Large intestine (tissue), 3 donors: ENCODE measurements at regions not wholly inside any gene's neighbourhood (a gene's known extent, or its start where the extent isn't known, plus 50 kb on each side); places are given as distances from the start of the nearest gene placed in this dataset.
A peak's percentile ranks its signal among the peaks of the same experiment; 100 is the strongest.
"Not testable (repeated sequence)": the region's sequence is repeated elsewhere in the genome, so short reads cannot be mapped to it uniquely, and the experiment has no call there.

Experiments used
- DNase-seq, 2 donors: peaks; one replicate each; pipeline versions ENCODE4 v3.0.0 to v3.0.0-alpha.2; 2013
- H3K27ac ChIP-seq: one replicate; pipeline ENCODE4 v1.5.1; 2013; ENCODE audit warnings: low read length
- H3K27me3 ChIP-seq: 2 replicates; pipeline ENCODE4 v1.6.1; 2013; ENCODE audit warnings: low read length; ENCODE audit not compliant: control insufficient read depth, insufficient read depth
- H3K36me3 ChIP-seq: 2 replicates; pipeline ENCODE4 v1.6.1; 2013; ENCODE audit warnings: low read length; ENCODE audit not compliant: control insufficient read depth, insufficient read depth
- H3K4me1 ChIP-seq: one replicate; pipeline ENCODE4 v1.6.1; 2013; ENCODE audit warnings: low read length; ENCODE audit not compliant: control insufficient read depth, insufficient read depth
- H3K4me3 ChIP-seq: one replicate; pipeline ENCODE4 v1.5.1; 2013; ENCODE audit warnings: low read length
- H3K9me3 ChIP-seq: one replicate; pipeline ENCODE4 v1.6.1; 2013; ENCODE audit warnings: mild to moderate bottlenecking, low read depth, low read length, moderate library complexity; ENCODE audit not compliant: control insufficient read depth
- WGBS: methylation state at CpG from one replicate; pipeline ENCODE4 v1.1.5; 2013; ENCODE audit warnings: low lambda C conversion rate; ENCODE audit not compliant: insufficient coverage; 5-methylcytosine and 5-hydroxymethylcytosine counted together

GRCh38 chr13:55106509-55106908 is 2034.2 kb upstream of the PRR20A start:
- no peaks in the 10 kb centered on the region for H3K4me1 ChIP-seq
- H3K9me3 ChIP-seq: no peaks in the 10 kb centered on the region
- no peak overlapping the region for H3K27ac ChIP-seq
- DNase-seq: no peak
- no peak overlapping the region for H3K4me3 ChIP-seq
- H3K27me3 ChIP-seq: no peaks in the 10 kb centered on the region
- WGBS: no CpG with 5 or more reads among the region's 1 CpG
- no peaks in the 10 kb centered on the region for H3K36me3 ChIP-seq

GRCh38 chr13:55120631-55121030 is 2020.1 kb upstream of the PRR20A start:
- H3K9me3 ChIP-seq: no peaks in the 10 kb centered on the region
- no peaks in the 10 kb centered on the region for H3K36me3 ChIP-seq
- no peak overlapping the region for H3K4me3 ChIP-seq
- no peak overlapping the region for H3K27ac ChIP-seq
- DNase-seq: no peak
- H3K27me3 ChIP-seq: no peaks in the 10 kb centered on the region
- H3K4me1 ChIP-seq: no peaks in the 10 kb centered on the region

GRCh38 chr13:55155046-55155445 is 1985.7 kb upstream of the PRR20A start:
- H3K36me3 ChIP-seq: no peaks in the 10 kb centered on the region
- H3K4me1 ChIP-seq: no peaks in the 10 kb centered on the region
- no CpG with 5 or more reads among the region's 1 CpG for WGBS
- H3K4me3 ChIP-seq: no peak overlapping the region
- H3K27ac ChIP-seq: no peak overlapping the region
- H3K9me3 ChIP-seq: no peaks in the 10 kb centered on the region
- no peak for DNase-seq
- no peaks in the 10 kb centered on the region for H3K27me3 ChIP-seq

- WGBS: 40% methylated on average over 1 of the region's 4 CpGs
Measured at GRCh38 chr13:55159765-55160164, 1981.0 kb upstream of the PRR20A start.

GRCh38 chr13:55160867-55161266 is 1979.9 kb upstream of the PRR20A start:
- H3K36me3 ChIP-seq: no peaks in the 10 kb centered on the region
- DNase-seq: no peak
- no peaks in the 10 kb centered on the region for H3K27me3 ChIP-seq
- H3K4me1 ChIP-seq: no peaks in the 10 kb centered on the region
- no peak overlapping the region for H3K4me3 ChIP-seq
- 60% methylated on average over 1 of the region's 3 CpGs for WGBS
- no peaks in the 10 kb centered on the region for H3K9me3 ChIP-seq
- no peak overlapping the region for H3K27ac ChIP-seq

More at GRCh38 chr13:55159765-55160164, 1981.0 kb upstream of the PRR20A start:
- Histone ChIP-seq H3K4me3 (no peak overlapping the region), H3K27ac (no peak overlapping the region), H3K9me3 (no peaks in the 10 kb centered on the region), H3K4me1 (no peaks in the 10 kb centered on the region), H3K36me3 (no peaks in the 10 kb centered on the region), H3K27me3 (no peaks in the 10 kb centered on the region)
- no peak for DNase-seq

- H3K4me3 ChIP-seq, H3K36me3 ChIP-seq, H3K27me3 ChIP-seq, H3K4me1 ChIP-seq, H3K27ac ChIP-seq, DNase-seq, H3K9me3 ChIP-seq: not testable (repeated sequence)
- no CpG with 5 or more reads among the region's 1 CpG for WGBS
Measured at GRCh38 chr13:55178582-55178981, 1962.1 kb upstream of the PRR20A start.

- DNase-seq: no peak
- Histone ChIP-seq H3K9me3 (no peaks in the 10 kb centered on the region), H3K36me3 (no peaks in the 10 kb centered on the region), H3K4me1 (no peaks in the 10 kb centered on the region), H3K27me3 (no peaks in the 10 kb centered on the region), H3K4me3 (no peak overlapping the region), H3K27ac (no peak overlapping the region)
- WGBS: 80% methylated on average over 1 of the region's 2 CpGs
Measured at GRCh38 chr13:55190996-55191395, 1949.7 kb upstream of the PRR20A start.

- Histone ChIP-seq H3K4me3 (no peak overlapping the region), H3K27me3 (no peaks in the 10 kb centered on the region), H3K4me1 (no peaks in the 10 kb centered on the region), H3K36me3 (no peaks in the 10 kb centered on the region), H3K9me3 (no peaks in the 10 kb centered on the region), H3K27ac (no peak overlapping the region)
- DNase-seq: peak; percentile 0 to 1
Measured at GRCh38 chr13:55199134-55199533, 1941.6 kb upstream of the PRR20A start.

GRCh38 chr13:55214841-55215345 is 1925.8 kb upstream of the PRR20A start:
- DNase-seq: no peak
- no peaks in the 10 kb centered on the region for H3K27me3 ChIP-seq
- no peak overlapping the region for H3K27ac ChIP-seq
- no peaks in the 10 kb centered on the region for H3K4me1 ChIP-seq
- no peaks in the 10 kb centered on the region for H3K36me3 ChIP-seq
- no peak overlapping the region for H3K4me3 ChIP-seq
- no peaks in the 10 kb centered on the region for H3K9me3 ChIP-seq

GRCh38 chr13:55219538-55219937 is 1921.2 kb upstream of the PRR20A start:
- Histone ChIP-seq H3K4me1 (no peaks in the 10 kb centered on the region), H3K27ac (no peak overlapping the region), H3K27me3 (no peaks in the 10 kb centered on the region), H3K4me3 (no peak overlapping the region), H3K36me3 (no peaks in the 10 kb centered on the region), H3K9me3 (no peaks in the 10 kb centered on the region)
- no peak for DNase-seq
- WGBS: no CpG with 5 or more reads among the region's 1 CpG

- no peak for DNase-seq
- WGBS: 14% methylated on average over 2 of the region's 4 CpGs
- H3K27ac ChIP-seq: no peak overlapping the region
- H3K27me3 ChIP-seq: no peaks in the 10 kb centered on the region
- H3K4me1 ChIP-seq: no peaks in the 10 kb centered on the region
- no peaks in the 10 kb centered on the region for H3K36me3 ChIP-seq
- no peaks in the 10 kb centered on the region for H3K9me3 ChIP-seq
- no peak overlapping the region for H3K4me3 ChIP-seq
Measured at GRCh38 chr13:55229906-55230569, 1910.7 kb upstream of the PRR20A start.
